Breast epithelium (tissue), 4 donors: ENCODE measurements at regions not wholly inside any gene's neighbourhood (a gene's known extent, or its start where the extent isn't known, plus 50 kb on each side); places are given as distances from the start of the nearest gene placed in this dataset.

Source experiments
- DNase-seq, 2 donors: peaks; one replicate each; pipeline ENCODE4 v3.0.0-alpha.2; 2019; ENCODE audit warnings: low spot score in 2 of 2
- H3K27ac ChIP-seq, 2 donors: fragments of 200-600 bp; sonication (generic) in 1 of 2; one replicate each; pipeline ENCODE4 v1.5.1; 2016 to 2019; ENCODE audit warnings: mild to moderate bottlenecking in 1 of 2
- H3K27me3 ChIP-seq, 2 donors: fragments of 200-600 bp; sonication (generic) in 1 of 2; one replicate each; pipeline versions ENCODE4 v1.5.1 to v1.6.0; 2017 to 2019; ENCODE audit warnings: control low read depth in 1 of 2, mild to moderate bottlenecking in 1 of 2
- H3K36me3 ChIP-seq: fragments of 200-600 bp; one replicate; pipeline ENCODE4 v1.5.1; 2019
- H3K4me1 ChIP-seq, 2 donors: fragments of 200-600 bp; sonication (generic); one replicate each; pipeline ENCODE4 v1.5.1; 2016 to 2019; ENCODE audit warnings: control low read depth in 1 of 2
- H3K4me3 ChIP-seq, 3 donors: fragments of 200-600 bp; sonication (generic); 1 replicate in 2 of 3; 2 replicates in 1 of 3; pipeline ENCODE4 v1.5.1; 2016 to 2019; ENCODE audit warnings: mild to moderate bottlenecking in 3 of 3, moderate library complexity in 2 of 3
- H3K9me3 ChIP-seq, 2 donors: fragments of 200-600 bp; sonication (generic) in 1 of 2; one replicate each; pipeline ENCODE4 v1.5.1; 2016 to 2019; ENCODE audit warnings: control low read depth in 1 of 2
- CTCF ChIP-seq, 3 donors: fragments of 450-650 bp; IDR thresholded peaks; one replicate each; pipeline ENCODE4 v1.5.1; 2016 to 2017; ENCODE audit warnings: antibody characterized with exemption in 3 of 3, mild to moderate bottlenecking in 3 of 3, moderate library complexity in 3 of 3
- POLR2A ChIP-seq: fragments of 450-650 bp; IDR thresholded peaks from one replicate; pipeline ENCODE4 v1.6.1; 2016; ENCODE audit warnings: antibody characterized with exemption, mild to moderate bottlenecking, moderate library complexity
- POLR2AphosphoS5 ChIP-seq, 3 donors: sonication (generic); formaldehyde crosslinking; IDR thresholded peaks; one replicate each; pipeline ENCODE4 v1.6.1; 2017; ENCODE audit warnings: antibody characterized with exemption in 3 of 3
- intact Hi-C: fragments of 100-400 bp; cut with DNase I; formaldehyde crosslinking; loops from one replicate; pipeline ENCODE4 v1.15.1; 2023; ENCODE audit warnings: low total_unique reads

GRCh38 chr3:59451800-59452746, 402.2 kb upstream of the CFAP20DC start:
- Histone ChIP-seq H3K27me3 (no peaks in the 10 kb centered on the region), H3K4me1 (no peaks in the 10 kb centered on the region), H3K36me3 (no peaks in the 10 kb centered on the region), H3K9me3 (no peaks in the 10 kb centered on the region), H3K4me3 (no peak overlapping the region), H3K27ac (no peak overlapping the region)
- no peak for DNase-seq
- intact Hi-C loops: no loop called here
- TF ChIP-seq POLR2A (no peak), POLR2AphosphoS5 (IDR thresholded peaks at IDR 0.05) (no peak), CTCF (IDR thresholded peaks at IDR 0.05) (no peak)

- DNase-seq: no peak
- Histone ChIP-seq H3K4me3 (no peak overlapping the region), H3K4me1 (no peaks in the 10 kb centered on the region), H3K27ac (no peak overlapping the region), H3K36me3 (no peaks in the 10 kb centered on the region), H3K27me3 (no peaks in the 10 kb centered on the region), H3K9me3 (no peaks in the 10 kb centered on the region)
- TF ChIP-seq POLR2AphosphoS5 (IDR thresholded peaks at IDR 0.05) (no peak), POLR2A (no peak), CTCF (IDR thresholded peaks at IDR 0.05) (no peak)
- intact Hi-C loops: no loop called here
Observed at GRCh38 chr3:59450946-59451763, 401.3 kb upstream of the CFAP20DC start.

GRCh38 chr3:59450437-59450836, 400.6 kb upstream of the CFAP20DC start:
- intact Hi-C loops: no loop called here
- no peaks in the 10 kb centered on the region for H3K9me3 ChIP-seq
- H3K36me3 ChIP-seq: no peaks in the 10 kb centered on the region
- TF ChIP-seq CTCF (IDR thresholded peaks at IDR 0.05) (no peak), POLR2AphosphoS5 (IDR thresholded peaks at IDR 0.05) (no peak), POLR2A (no peak)
- H3K4me3 ChIP-seq: no peak overlapping the region
- DNase-seq: no peak
- no peak overlapping the region for H3K27ac ChIP-seq
- no peaks in the 10 kb centered on the region for H3K4me1 ChIP-seq
- no peaks in the 10 kb centered on the region for H3K27me3 ChIP-seq

GRCh38 chr3:59446775-59447465, 397.1 kb upstream of the CFAP20DC start:
- H3K27ac ChIP-seq: no peak overlapping the region
- intact Hi-C loops: no loop called here

More at GRCh38 chr3:59446775-59447465, 397.1 kb upstream of the CFAP20DC start:
- DNase-seq: no peak
- Histone ChIP-seq H3K27me3 (no peaks in the 10 kb centered on the region), H3K36me3 (no peaks in the 10 kb centered on the region), H3K9me3 (no peaks in the 10 kb centered on the region), H3K4me1 (no peaks in the 10 kb centered on the region), H3K4me3 (no peak overlapping the region)
- TF ChIP-seq CTCF (IDR thresholded peaks at IDR 0.05): no peak
- TF ChIP-seq POLR2AphosphoS5 (IDR thresholded peaks at IDR 0.05): no peak
- no peak for TF ChIP-seq POLR2A
